ENCODE measurements at regions not wholly inside any gene's neighbourhood (a gene's known extent, or its start where the extent isn't known, plus 50 kb on each side); places are given as distances from the start of the nearest gene placed in this dataset.

- no peaks in the 10 kb centered on the region for H3K4me1 Mint-ChIP-seq
- DNase-seq = no peak
- H3K27me3 Mint-ChIP-seq = peaks cover 33% of the 10 kb centered on the region
- CTCF ChIA-PET = interaction anchor here (1.0 to 2.9 kb wide), 2 partner anchors 19 to 228 kb away, joined by 3 to 14 read pairs; no protein-coding TSS in a partner anchor
- H3K27ac Mint-ChIP-seq = no peak overlapping the region
- no peaks in the 10 kb centered on the region for H3K36me3 Mint-ChIP-seq
- no peaks in the 10 kb centered on the region for H3K9me3 Mint-ChIP-seq
- H3K4me3 Mint-ChIP-seq = no peak overlapping the region
These were observed 59.4 kb upstream of the DRD2 start for GRCh38 chr11:113534625-113535024.

- H3K4me3 Mint-ChIP-seq = no peak overlapping the region
- no peak for DNase-seq
- no peak overlapping the region for H3K27ac Mint-ChIP-seq
- peaks cover 23% of the 10 kb centered on the region for H3K27me3 Mint-ChIP-seq
- no peaks in the 10 kb centered on the region for H3K9me3 Mint-ChIP-seq
- CTCF ChIA-PET = interaction anchor here (0.6 to 3.3 kb wide), 11 partner anchors 10 to 751 kb away, joined by 3 to 14 read pairs (median 4); no protein-coding TSS in a partner anchor
- no peaks in the 10 kb centered on the region for H3K4me1 Mint-ChIP-seq
- no peaks in the 10 kb centered on the region for H3K36me3 Mint-ChIP-seq
These were observed 58.2 kb upstream of the DRD2 start for GRCh38 chr11:113533425-113533698.

GRCh38 chr11:113532697-113533424 lies 57.7 kb upstream of the DRD2 start:
- peaks cover 20% of the 10 kb centered on the region for H3K27me3 Mint-ChIP-seq
- H3K9me3 Mint-ChIP-seq = no peaks in the 10 kb centered on the region
- DNase-seq = peak; percentile 71
- H3K4me1 Mint-ChIP-seq = no peaks in the 10 kb centered on the region
- H3K36me3 Mint-ChIP-seq = no peaks in the 10 kb centered on the region
- CTCF ChIA-PET = interaction anchor here (0.6 to 3.3 kb wide), 13 partner anchors 10 to 751 kb away, joined by 3 to 14 read pairs (median 4); no protein-coding TSS in a partner anchor
- no peak overlapping the region for H3K27ac Mint-ChIP-seq
- H3K4me3 Mint-ChIP-seq = no peak overlapping the region

GRCh38 chr11:113531575-113532451 lies 56.6 kb upstream of the DRD2 start:
- no peak for DNase-seq
- Mint-ChIP-seq H3K27ac (no peak overlapping the region), H3K4me1 (no peaks in the 10 kb centered on the region), H3K4me3 (no peak overlapping the region), H3K36me3 (no peaks in the 10 kb centered on the region), H3K27me3 (peaks cover 20% of the 10 kb centered on the region), H3K9me3 (no peaks in the 10 kb centered on the region)
- CTCF ChIA-PET = interaction anchor here (0.9 to 3.3 kb wide), 10 partner anchors 8 to 227 kb away, joined by 3 to 14 read pairs (median 4); no protein-coding TSS in a partner anchor

GRCh38 chr11:113531083-113531482 lies 55.9 kb upstream of the DRD2 start:
- Mint-ChIP-seq H3K36me3 (no peaks in the 10 kb centered on the region), H3K27ac (no peak overlapping the region), H3K4me3 (no peak overlapping the region), H3K9me3 (no peaks in the 10 kb centered on the region), H3K27me3 (peaks cover 20% of the 10 kb centered on the region), H3K4me1 (no peaks in the 10 kb centered on the region)
- CTCF ChIA-PET = interaction anchor here (1.6 to 3.3 kb wide), 3 partner anchors 223 to 226 kb away, joined by 7 to 11 read pairs (median 9); no protein-coding TSS in a partner anchor
- DNase-seq = no peak

GRCh38 chr11:113529606-113530005 lies 54.4 kb upstream of the DRD2 start:
- Mint-ChIP-seq H3K27me3 (peaks cover 24% of the 10 kb centered on the region), H3K9me3 (no peaks in the 10 kb centered on the region), H3K27ac (no peak overlapping the region), H3K4me1 (no peaks in the 10 kb centered on the region), H3K4me3 (no peak overlapping the region), H3K36me3 (no peaks in the 10 kb centered on the region)
- DNase-seq = no peak
- CTCF ChIA-PET = interaction anchor here (1.0 to 1.1 kb wide), 2 partner anchors 224 to 370 kb away, joined by 3 to 5 read pairs; no protein-coding TSS in a partner anchor

GRCh38 chr11:113528982-113529381 lies 53.8 kb upstream of the DRD2 start:
- H3K9me3 Mint-ChIP-seq = no peaks in the 10 kb centered on the region
- H3K36me3 Mint-ChIP-seq = no peaks in the 10 kb centered on the region

GRCh38 chr11:113526521-113526920 lies 51.3 kb upstream of the DRD2 start:
- H3K36me3 Mint-ChIP-seq = no peaks in the 10 kb centered on the region
- no peaks in the 10 kb centered on the region for H3K4me1 Mint-ChIP-seq
- no peaks in the 10 kb centered on the region for H3K9me3 Mint-ChIP-seq
- no peak overlapping the region for H3K4me3 Mint-ChIP-seq
- H3K27me3 Mint-ChIP-seq = peaks cover 20% of the 10 kb centered on the region
- H3K27ac Mint-ChIP-seq = no peak overlapping the region
- CTCF ChIA-PET = no interaction called here
- no peak for DNase-seq

More at GRCh38 chr11:113528982-113529381, 53.8 kb upstream of the DRD2 start:
- Mint-ChIP-seq H3K27ac (no peak overlapping the region), H3K4me1 (no peaks in the 10 kb centered on the region), H3K4me3 (no peak overlapping the region), H3K27me3 (peaks cover 26% of the 10 kb centered on the region)
- no peak for DNase-seq
- CTCF ChIA-PET = no interaction called here
